SK-N-SH (cell line): ENCODE measurements at regions not wholly inside any gene's neighbourhood (a gene's known extent, or its start where the extent isn't known, plus 50 kb on each side); places are given as distances from the start of the nearest gene placed in this dataset.

Experiments
- EP300 ChIP-seq, 2 experiments: IDR thresholded peaks; 2 replicates each; pipeline versions ENCODE4 v1.4.0 to v1.6.1; 2012; ENCODE audit warnings: borderline replicate concordance in 1 of 2, low read depth in 1 of 2, low read length in 1 of 2
- EZH2phosphoT487 ChIP-seq: fragments of 200-600 bp; sonication (generic); IDR thresholded peaks from 2 replicates; pipeline ENCODE4 v1.6.1; 2017; ENCODE audit warnings: low read depth, mixed run types, mild to moderate bottlenecking, antibody characterized with exemption, moderate library complexity, borderline replicate concordance
- FOXM1 ChIP-seq: IDR thresholded peaks from 2 replicates; pipeline ENCODE4 v1.4.0; 2012; ENCODE audit warnings: low read depth, mild to moderate bottlenecking
- JUND ChIP-seq: IDR thresholded peaks from 2 replicates; pipeline ENCODE4 v1.4.0; 2012
- NRF1 ChIP-seq: IDR thresholded peaks from 2 replicates; pipeline ENCODE4 v1.6.1; 2012; ENCODE audit warnings: low read depth, mild to moderate bottlenecking, low read length
- POLR2AphosphoS5 ChIP-seq: IDR thresholded peaks from 2 replicates; pipeline ENCODE4 v1.6.1; 2012; ENCODE audit warnings: low read depth, low read length
- RAD21 ChIP-seq: IDR thresholded peaks from 2 replicates; pipeline ENCODE4 v1.6.1; 2012; ENCODE audit warnings: mild to moderate bottlenecking, low read length
- SIN3A ChIP-seq: IDR thresholded peaks from 2 replicates; pipeline ENCODE4 v1.6.1; 2012; ENCODE audit warnings: low read depth, mild to moderate bottlenecking, low read length, moderate library complexity, borderline replicate concordance
- TF ChIP-seq, protein P1 (sequence below): IDR thresholded peaks from 2 replicates; pipeline ENCODE4 v1.4.0; 2012; ENCODE audit warnings: low read depth
- TF ChIP-seq, protein P2 (sequence below): fragments of 200-600 bp; sonication (generic); IDR thresholded peaks from 2 replicates; pipeline ENCODE4 v1.6.1; 2017; ENCODE audit warnings: antibody characterized with exemption, mild to moderate bottlenecking, moderate library complexity
- TF ChIP-seq, protein P3 (sequence below): IDR thresholded peaks from 2 replicates; pipeline ENCODE4 v1.6.1; 2012; ENCODE audit warnings: mild to moderate bottlenecking, low read depth, low read length, moderate library complexity
- TF ChIP-seq, protein P4 (sequence below): IDR thresholded peaks from 2 replicates; pipeline ENCODE4; 2012

DNA sequence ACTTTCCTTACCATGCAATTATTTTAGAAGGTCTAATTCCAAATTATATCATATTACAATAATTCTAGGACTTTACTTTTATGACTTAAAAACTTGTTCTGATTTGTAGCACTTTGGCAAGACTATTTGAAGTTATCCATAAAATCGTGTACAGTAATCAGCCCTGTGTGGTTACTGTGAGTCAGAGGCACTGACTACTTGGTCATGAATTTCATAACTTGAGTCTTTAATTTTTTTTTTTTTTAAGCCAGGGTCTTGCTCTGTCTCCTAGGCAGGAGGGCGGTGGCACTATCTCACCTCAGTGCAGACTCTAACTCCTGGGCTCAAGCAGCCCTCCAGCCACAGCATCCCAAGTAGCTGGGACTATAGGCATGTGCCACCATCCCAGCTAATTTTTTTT is 1319.2 kb upstream of the SLC10A2 start:
- TF ChIP-seq, protein P1, sequence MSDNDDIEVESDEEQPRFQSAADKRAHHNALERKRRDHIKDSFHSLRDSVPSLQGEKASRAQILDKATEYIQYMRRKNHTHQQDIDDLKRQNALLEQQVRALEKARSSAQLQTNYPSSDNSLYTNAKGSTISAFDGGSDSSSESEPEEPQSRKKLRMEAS = no peak
- TF ChIP-seq RAD21 (no peak), EZH2phosphoT487 (no peak), FOXM1 (no peak), NRF1 (no peak), JUND (no peak), EP300 (IDR thresholded peaks at IDR 0.05; ENCODE audit: borderline replicate concordance in 1 of 2, low read depth in 1 of 2, low read length in 1 of 2) (no peak), POLR2AphosphoS5 (no peak), SIN3A (no peak)
- TF ChIP-seq, protein P2, sequence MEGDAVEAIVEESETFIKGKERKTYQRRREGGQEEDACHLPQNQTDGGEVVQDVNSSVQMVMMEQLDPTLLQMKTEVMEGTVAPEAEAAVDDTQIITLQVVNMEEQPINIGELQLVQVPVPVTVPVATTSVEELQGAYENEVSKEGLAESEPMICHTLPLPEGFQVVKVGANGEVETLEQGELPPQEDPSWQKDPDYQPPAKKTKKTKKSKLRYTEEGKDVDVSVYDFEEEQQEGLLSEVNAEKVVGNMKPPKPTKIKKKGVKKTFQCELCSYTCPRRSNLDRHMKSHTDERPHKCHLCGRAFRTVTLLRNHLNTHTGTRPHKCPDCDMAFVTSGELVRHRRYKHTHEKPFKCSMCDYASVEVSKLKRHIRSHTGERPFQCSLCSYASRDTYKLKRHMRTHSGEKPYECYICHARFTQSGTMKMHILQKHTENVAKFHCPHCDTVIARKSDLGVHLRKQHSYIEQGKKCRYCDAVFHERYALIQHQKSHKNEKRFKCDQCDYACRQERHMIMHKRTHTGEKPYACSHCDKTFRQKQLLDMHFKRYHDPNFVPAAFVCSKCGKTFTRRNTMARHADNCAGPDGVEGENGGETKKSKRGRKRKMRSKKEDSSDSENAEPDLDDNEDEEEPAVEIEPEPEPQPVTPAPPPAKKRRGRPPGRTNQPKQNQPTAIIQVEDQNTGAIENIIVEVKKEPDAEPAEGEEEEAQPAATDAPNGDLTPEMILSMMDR = no peak
- TF ChIP-seq, protein P3, sequence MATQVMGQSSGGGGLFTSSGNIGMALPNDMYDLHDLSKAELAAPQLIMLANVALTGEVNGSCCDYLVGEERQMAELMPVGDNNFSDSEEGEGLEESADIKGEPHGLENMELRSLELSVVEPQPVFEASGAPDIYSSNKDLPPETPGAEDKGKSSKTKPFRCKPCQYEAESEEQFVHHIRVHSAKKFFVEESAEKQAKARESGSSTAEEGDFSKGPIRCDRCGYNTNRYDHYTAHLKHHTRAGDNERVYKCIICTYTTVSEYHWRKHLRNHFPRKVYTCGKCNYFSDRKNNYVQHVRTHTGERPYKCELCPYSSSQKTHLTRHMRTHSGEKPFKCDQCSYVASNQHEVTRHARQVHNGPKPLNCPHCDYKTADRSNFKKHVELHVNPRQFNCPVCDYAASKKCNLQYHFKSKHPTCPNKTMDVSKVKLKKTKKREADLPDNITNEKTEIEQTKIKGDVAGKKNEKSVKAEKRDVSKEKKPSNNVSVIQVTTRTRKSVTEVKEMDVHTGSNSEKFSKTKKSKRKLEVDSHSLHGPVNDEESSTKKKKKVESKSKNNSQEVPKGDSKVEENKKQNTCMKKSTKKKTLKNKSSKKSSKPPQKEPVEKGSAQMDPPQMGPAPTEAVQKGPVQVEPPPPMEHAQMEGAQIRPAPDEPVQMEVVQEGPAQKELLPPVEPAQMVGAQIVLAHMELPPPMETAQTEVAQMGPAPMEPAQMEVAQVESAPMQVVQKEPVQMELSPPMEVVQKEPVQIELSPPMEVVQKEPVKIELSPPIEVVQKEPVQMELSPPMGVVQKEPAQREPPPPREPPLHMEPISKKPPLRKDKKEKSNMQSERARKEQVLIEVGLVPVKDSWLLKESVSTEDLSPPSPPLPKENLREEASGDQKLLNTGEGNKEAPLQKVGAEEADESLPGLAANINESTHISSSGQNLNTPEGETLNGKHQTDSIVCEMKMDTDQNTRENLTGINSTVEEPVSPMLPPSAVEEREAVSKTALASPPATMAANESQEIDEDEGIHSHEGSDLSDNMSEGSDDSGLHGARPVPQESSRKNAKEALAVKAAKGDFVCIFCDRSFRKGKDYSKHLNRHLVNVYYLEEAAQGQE = no peak
- TF ChIP-seq, protein P4, sequence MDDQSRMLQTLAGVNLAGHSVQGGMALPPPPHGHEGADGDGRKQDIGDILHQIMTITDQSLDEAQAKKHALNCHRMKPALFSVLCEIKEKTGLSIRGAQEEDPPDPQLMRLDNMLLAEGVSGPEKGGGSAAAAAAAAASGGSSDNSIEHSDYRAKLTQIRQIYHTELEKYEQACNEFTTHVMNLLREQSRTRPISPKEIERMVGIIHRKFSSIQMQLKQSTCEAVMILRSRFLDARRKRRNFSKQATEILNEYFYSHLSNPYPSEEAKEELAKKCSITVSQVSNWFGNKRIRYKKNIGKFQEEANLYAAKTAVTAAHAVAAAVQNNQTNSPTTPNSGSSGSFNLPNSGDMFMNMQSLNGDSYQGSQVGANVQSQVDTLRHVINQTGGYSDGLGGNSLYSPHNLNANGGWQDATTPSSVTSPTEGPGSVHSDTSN = no peak
